ENCODE measurements at regions not wholly inside any gene's neighbourhood (a gene's known extent, or its start where the extent isn't known, plus 50 kb on each side); places are given as distances from the start of the nearest gene placed in this dataset.
A peak's percentile ranks its signal among the peaks of the same experiment; 100 is the strongest.
"Not testable (repeated sequence)": the region's sequence is repeated elsewhere in the genome, so short reads cannot be mapped to it uniquely, and the experiment has no call there.

DNA sequence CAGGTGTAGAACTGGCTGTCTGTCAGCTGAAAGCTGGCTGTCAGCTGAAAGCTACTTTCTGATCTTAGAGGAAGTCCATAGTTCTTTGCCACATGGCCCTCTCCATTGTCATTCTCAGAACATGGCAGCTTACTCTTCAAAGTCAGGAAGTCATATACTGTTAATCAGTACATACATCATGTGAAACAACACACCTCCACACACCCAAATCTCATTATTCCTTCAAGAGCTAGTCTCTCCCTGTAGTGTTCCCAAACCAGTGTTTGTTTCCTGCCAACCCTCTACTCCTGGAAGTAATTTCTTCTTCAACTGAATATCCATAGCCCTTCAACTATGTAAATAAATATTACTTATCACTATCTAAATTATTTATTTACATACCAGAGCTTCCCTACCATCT, 58.9 kb downstream of the OR5AK2 start:
- Histone ChIP-seq H3K4me1 (ENCODE audit: low read depth) (no peaks in the 10 kb centered on the region), H3K36me3 (no peaks in the 10 kb centered on the region), H3K9me3 (ENCODE audit: low read depth) (no peaks in the 10 kb centered on the region), H3K27me3 (no peaks in the 10 kb centered on the region), H3K4me3 (no peak overlapping the region), H3K27ac (no peak overlapping the region)
- TF ChIP-seq, protein P1, sequence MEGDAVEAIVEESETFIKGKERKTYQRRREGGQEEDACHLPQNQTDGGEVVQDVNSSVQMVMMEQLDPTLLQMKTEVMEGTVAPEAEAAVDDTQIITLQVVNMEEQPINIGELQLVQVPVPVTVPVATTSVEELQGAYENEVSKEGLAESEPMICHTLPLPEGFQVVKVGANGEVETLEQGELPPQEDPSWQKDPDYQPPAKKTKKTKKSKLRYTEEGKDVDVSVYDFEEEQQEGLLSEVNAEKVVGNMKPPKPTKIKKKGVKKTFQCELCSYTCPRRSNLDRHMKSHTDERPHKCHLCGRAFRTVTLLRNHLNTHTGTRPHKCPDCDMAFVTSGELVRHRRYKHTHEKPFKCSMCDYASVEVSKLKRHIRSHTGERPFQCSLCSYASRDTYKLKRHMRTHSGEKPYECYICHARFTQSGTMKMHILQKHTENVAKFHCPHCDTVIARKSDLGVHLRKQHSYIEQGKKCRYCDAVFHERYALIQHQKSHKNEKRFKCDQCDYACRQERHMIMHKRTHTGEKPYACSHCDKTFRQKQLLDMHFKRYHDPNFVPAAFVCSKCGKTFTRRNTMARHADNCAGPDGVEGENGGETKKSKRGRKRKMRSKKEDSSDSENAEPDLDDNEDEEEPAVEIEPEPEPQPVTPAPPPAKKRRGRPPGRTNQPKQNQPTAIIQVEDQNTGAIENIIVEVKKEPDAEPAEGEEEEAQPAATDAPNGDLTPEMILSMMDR (IDR thresholded peaks at IDR 0.05; ENCODE audit: low read depth, low read length), result no peak
- DNase-seq (ENCODE audit: low read depth in 1 of 2, low spot score in 1 of 2), result no peak

DNA sequence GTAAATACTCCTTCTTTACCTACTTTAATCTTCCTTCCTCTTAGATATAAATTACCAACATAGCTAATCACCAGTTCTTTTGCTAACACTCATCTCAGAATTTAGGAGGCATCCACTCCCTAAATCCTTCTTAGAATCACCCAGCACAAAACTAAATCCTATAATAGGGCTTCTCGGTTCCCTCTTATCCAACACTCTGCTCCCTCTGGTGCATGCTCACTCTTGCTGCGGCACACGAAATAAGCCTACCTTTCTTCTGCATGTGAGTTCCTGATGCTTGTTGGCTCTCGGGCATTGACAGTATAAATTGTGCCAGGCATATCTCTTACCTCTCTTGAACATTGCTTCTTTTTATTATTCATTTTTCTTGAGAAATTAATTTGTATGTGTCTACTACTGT, 61.0 kb downstream of the OR5AK2 start:
- TF ChIP-seq, protein P1 (IDR thresholded peaks at IDR 0.05; ENCODE audit: low read depth, low read length), result no peak
- no peak overlapping the region for H3K27ac ChIP-seq
- no peaks in the 10 kb centered on the region for H3K27me3 ChIP-seq
- H3K4me3 ChIP-seq, result no peak overlapping the region
- H3K9me3 ChIP-seq (ENCODE audit: low read depth), result no peaks in the 10 kb centered on the region
- no peak for DNase-seq (ENCODE audit: low read depth in 1 of 2, low spot score in 1 of 2)
- H3K4me1 ChIP-seq (ENCODE audit: low read depth), result no peaks in the 10 kb centered on the region
- no peaks in the 10 kb centered on the region for H3K36me3 ChIP-seq

DNA sequence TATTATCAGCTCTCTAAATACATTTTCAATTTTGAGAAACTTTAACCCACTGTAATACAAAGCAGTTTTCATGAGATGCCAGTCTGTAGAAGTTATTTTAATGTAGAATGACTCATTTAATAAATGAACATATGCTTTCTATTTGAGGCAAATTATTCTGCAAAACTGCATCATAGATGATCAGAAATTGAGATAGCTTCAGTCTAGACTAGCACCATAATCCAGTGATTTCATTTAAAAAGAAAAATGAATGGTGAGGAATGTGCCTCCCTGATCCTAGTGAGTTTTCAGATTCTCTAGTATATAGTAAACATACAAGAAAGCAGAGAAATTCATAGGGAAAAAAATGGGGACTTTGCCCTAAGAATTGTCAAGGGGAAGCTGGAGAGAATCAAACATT, 66.1 kb downstream of the OR5AK2 start:
- TF ChIP-seq, protein P1 (IDR thresholded peaks at IDR 0.05; ENCODE audit: low read depth, low read length), result no peak
- H3K4me3 ChIP-seq, result no peak overlapping the region
- no peak for DNase-seq (ENCODE audit: low read depth in 1 of 2, low spot score in 1 of 2)
- no peaks in the 10 kb centered on the region for H3K36me3 ChIP-seq
- H3K27ac ChIP-seq, result no peak overlapping the region
- H3K27me3 ChIP-seq, result no peaks in the 10 kb centered on the region
- no peaks in the 10 kb centered on the region for H3K4me1 ChIP-seq (ENCODE audit: low read depth)
- H3K9me3 ChIP-seq (ENCODE audit: low read depth), result no peaks in the 10 kb centered on the region

DNA sequence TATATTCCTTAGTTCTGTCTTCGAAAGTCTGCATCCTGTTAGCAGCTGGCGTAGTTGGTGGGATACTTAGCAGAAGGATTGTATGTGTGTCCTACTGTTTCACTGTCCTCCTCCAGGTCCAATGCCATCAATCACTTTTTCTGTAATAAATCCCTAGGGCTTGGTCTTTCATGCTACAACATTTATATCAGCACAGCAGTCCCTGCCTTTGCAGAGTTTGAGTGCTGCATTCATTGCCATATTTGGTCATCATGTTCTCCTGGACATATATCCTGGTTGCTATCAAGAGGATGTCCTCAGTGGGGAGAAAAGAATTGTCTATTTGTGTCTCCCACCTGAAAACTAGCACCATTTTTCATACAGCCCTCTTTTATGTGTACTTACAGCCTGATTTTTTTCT, 67.0 kb downstream of the OR5AK2 start:
- H3K27me3 ChIP-seq, result no peaks in the 10 kb centered on the region
- no peaks in the 10 kb centered on the region for H3K9me3 ChIP-seq (ENCODE audit: low read depth)
- H3K4me1 ChIP-seq (ENCODE audit: low read depth), result no peaks in the 10 kb centered on the region
- DNase-seq (ENCODE audit: low read depth in 1 of 2, low spot score in 1 of 2), result peak in 1 of 2 donors; percentile 37
- TF ChIP-seq, protein P1 (IDR thresholded peaks at IDR 0.05; ENCODE audit: low read depth, low read length), result no peak
- H3K27ac ChIP-seq, result no peak overlapping the region
- no peaks in the 10 kb centered on the region for H3K36me3 ChIP-seq
- H3K4me3 ChIP-seq, result no peak overlapping the region

DNA sequence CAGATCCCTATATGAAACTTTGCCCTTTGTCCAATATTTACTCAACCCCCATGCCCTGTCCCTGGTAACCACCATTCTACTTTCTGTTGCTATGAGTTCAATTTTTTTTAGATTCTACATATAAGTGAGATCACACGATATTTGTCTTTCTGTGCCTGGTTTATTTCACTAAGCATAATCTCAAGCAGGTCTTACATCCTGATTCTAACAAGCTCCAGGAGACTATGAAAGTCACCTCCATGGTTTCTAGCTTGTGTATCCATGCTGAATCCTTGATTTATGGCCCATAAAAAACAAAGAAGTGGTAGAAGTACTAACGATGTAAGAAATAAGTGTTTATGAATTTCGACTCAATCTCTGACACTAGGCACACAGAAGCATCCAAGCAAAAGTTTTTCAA, 68.0 kb downstream of the OR5AK2 start:
- H3K27ac ChIP-seq, result no peak overlapping the region
- DNase-seq (ENCODE audit: low read depth in 1 of 2, low spot score in 1 of 2), result no peak
- no peaks in the 10 kb centered on the region for H3K36me3 ChIP-seq
- no peaks in the 10 kb centered on the region for H3K9me3 ChIP-seq (ENCODE audit: low read depth)
- H3K4me3 ChIP-seq, result no peak overlapping the region
- TF ChIP-seq, protein P1 (IDR thresholded peaks at IDR 0.05; ENCODE audit: low read depth, low read length), result no peak
- no peaks in the 10 kb centered on the region for H3K27me3 ChIP-seq
- no peaks in the 10 kb centered on the region for H3K4me1 ChIP-seq (ENCODE audit: low read depth)

DNA sequence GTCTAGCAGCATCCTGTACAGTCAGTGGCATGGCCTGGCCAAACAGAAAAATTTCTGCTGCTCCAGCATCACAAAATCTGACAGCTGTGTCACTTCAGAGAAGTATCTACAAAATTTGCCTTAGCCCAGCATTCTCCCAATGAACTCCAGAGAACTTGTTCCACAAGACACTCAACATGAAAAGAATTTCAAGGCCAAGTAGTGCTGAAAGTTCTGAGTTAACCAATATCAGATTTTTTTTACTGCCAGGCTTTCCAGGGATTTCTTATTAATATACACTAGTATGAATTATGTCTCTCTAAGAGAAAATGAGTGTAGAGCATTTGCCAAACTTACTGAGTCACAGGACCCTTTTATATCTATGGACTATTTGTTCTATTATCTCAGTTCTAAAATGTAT, 68.8 kb downstream of the OR5AK2 start:
- Histone ChIP-seq H3K4me1 (ENCODE audit: low read depth) (no peaks in the 10 kb centered on the region), H3K27me3 (no peaks in the 10 kb centered on the region), H3K27ac (no peak overlapping the region), H3K4me3 (no peak overlapping the region), H3K9me3 (ENCODE audit: low read depth) (no peaks in the 10 kb centered on the region), H3K36me3 (no peaks in the 10 kb centered on the region)
- DNase-seq (ENCODE audit: low read depth in 1 of 2, low spot score in 1 of 2), result no peak
- TF ChIP-seq, protein P1 (IDR thresholded peaks at IDR 0.05; ENCODE audit: low read depth, low read length), result no peak

DNA sequence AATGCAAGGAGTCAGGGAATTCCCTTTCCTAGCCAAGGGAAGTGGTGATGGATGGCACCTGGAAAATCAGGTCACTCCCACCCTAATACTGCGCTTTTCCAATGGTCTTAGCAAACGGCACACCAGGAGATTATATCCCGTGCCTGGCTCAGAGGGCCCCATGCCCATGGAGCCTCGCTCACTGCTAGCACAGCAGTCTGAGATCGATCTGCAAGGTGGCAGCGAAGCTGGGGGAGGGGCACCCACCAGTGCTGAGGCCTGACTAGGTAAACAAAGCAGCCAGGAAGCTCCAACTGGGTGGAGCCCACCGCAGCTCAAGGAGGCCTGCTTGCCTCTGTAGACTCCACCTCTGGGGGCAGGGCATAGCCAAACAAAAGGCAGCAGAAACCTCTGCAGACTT, 74.2 kb downstream of the OR5AK2 start:
- H3K4me1 ChIP-seq (ENCODE audit: low read depth); H3K9me3 ChIP-seq (ENCODE audit: low read depth); H3K36me3 ChIP-seq; H3K27ac ChIP-seq; H3K27me3 ChIP-seq; H3K4me3 ChIP-seq; DNase-seq (ENCODE audit: low read depth in 1 of 2, low spot score in 1 of 2): not testable (repeated sequence)

Data from cardiac muscle cell (in vitro differentiated cells and primary cell).